ENCODE measurements at regions not wholly inside any gene's neighbourhood (a gene's known extent, or its start where the extent isn't known, plus 50 kb on each side); places are given as distances from the start of the nearest gene placed in this dataset.
"Not testable (repeated sequence)": the region's sequence is repeated elsewhere in the genome, so short reads cannot be mapped to it uniquely, and the experiment has no call there.

DNA sequence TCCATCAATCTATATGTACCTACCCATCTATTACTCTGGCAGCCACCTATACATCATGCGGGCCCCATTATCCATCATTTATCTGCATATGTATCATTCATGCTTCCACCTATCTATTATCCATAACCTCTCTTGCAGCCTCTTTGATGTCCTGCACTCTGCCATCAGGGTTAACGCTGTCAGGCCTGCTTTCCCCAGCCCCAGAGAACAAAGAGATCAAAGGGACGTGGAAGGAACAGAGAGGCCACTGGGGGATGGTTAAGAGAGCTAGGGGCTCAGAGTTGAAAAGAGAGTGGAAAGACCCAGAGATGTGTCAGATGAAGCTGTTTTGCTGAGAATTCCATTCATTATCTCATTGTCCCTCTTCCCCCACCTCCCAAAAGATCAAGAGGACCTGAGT, 67.3 kb upstream of the CCDC167 start:
- Histone ChIP-seq H3K36me3 (ENCODE audit: insufficient read depth, low read length) (no peaks in the 10 kb centered on the region), H3K4me2 (ENCODE audit: low read length) (no peak overlapping the region), H3F3A (ENCODE audit: insufficient read depth, low read length) (no peaks in the 10 kb centered on the region), H3K79me2 (ENCODE audit: insufficient read depth, low read length) (no peaks in the 10 kb centered on the region), H3K27me3 (ENCODE audit: insufficient read depth, low read length) (peaks cover 3% of the 10 kb centered on the region; the same call in 1 of the 2 replicates), H2AFZ (ENCODE audit: low read length) (no peak overlapping the region), H3K4me3 (ENCODE audit: low read depth, low read length, poor library complexity, severe bottlenecking) (no peak overlapping the region), H3K9ac (ENCODE audit: low read length) (no peak overlapping the region), H3K4me1 (ENCODE audit: insufficient read depth, low read length, severe bottlenecking) (peaks cover 5% of the 10 kb centered on the region), H4K20me1 (ENCODE audit: insufficient read depth, low read length) (no peaks in the 10 kb centered on the region), H3K9me3 (ENCODE audit: low read length) (no peaks in the 10 kb centered on the region), H3K27ac (ENCODE audit: low read depth, low read length, poor library complexity, severe bottlenecking) (no peak overlapping the region), H3K9me2 (ENCODE audit: low read depth, low read length) (no peaks in the 10 kb centered on the region)
- TF ChIP-seq, protein P1, sequence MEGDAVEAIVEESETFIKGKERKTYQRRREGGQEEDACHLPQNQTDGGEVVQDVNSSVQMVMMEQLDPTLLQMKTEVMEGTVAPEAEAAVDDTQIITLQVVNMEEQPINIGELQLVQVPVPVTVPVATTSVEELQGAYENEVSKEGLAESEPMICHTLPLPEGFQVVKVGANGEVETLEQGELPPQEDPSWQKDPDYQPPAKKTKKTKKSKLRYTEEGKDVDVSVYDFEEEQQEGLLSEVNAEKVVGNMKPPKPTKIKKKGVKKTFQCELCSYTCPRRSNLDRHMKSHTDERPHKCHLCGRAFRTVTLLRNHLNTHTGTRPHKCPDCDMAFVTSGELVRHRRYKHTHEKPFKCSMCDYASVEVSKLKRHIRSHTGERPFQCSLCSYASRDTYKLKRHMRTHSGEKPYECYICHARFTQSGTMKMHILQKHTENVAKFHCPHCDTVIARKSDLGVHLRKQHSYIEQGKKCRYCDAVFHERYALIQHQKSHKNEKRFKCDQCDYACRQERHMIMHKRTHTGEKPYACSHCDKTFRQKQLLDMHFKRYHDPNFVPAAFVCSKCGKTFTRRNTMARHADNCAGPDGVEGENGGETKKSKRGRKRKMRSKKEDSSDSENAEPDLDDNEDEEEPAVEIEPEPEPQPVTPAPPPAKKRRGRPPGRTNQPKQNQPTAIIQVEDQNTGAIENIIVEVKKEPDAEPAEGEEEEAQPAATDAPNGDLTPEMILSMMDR (IDR thresholded peaks at IDR 0.05; ENCODE audit: low read length): no peak
- no peak for TF ChIP-seq EZH2 (IDR thresholded peaks at IDR 0.05; ENCODE audit: borderline replicate concordance, low read length)

- H3K27me3 ChIP-seq (ENCODE audit: insufficient read depth, low read length): peaks cover 4% of the 10 kb centered on the region
- no peaks in the 10 kb centered on the region for H3K9me2 ChIP-seq (ENCODE audit: low read depth, low read length)
- H3K4me2 ChIP-seq (ENCODE audit: low read length): peak overlapping the region; percentile 41
- H3K79me2 ChIP-seq (ENCODE audit: insufficient read depth, low read length): no peaks in the 10 kb centered on the region
- no peaks in the 10 kb centered on the region for H3K36me3 ChIP-seq (ENCODE audit: insufficient read depth, low read length)
- H3F3A ChIP-seq (ENCODE audit: insufficient read depth, low read length): no peaks in the 10 kb centered on the region
- H2AFZ ChIP-seq (ENCODE audit: low read length): no peak overlapping the region
- H3K4me3 ChIP-seq (ENCODE audit: low read depth, low read length, poor library complexity, severe bottlenecking): no peak overlapping the region
- no peaks in the 10 kb centered on the region for H3K9me3 ChIP-seq (ENCODE audit: low read length)
- H4K20me1 ChIP-seq (ENCODE audit: insufficient read depth, low read length): no peaks in the 10 kb centered on the region
- H3K27ac ChIP-seq (ENCODE audit: low read depth, low read length, poor library complexity, severe bottlenecking): no peak overlapping the region
- no peak for TF ChIP-seq EZH2 (IDR thresholded peaks at IDR 0.05; ENCODE audit: borderline replicate concordance, low read length)
- TF ChIP-seq, protein P1 (IDR thresholded peaks at IDR 0.05; ENCODE audit: low read length): peak; percentile 90
- H3K9ac ChIP-seq (ENCODE audit: low read length): no peak overlapping the region
- H3K4me1 ChIP-seq (ENCODE audit: insufficient read depth, low read length, severe bottlenecking): peaks cover 5% of the 10 kb centered on the region
Measured at GRCh38 chr6:37566111-37566949, 66.6 kb upstream of the CCDC167 start.

DNA sequence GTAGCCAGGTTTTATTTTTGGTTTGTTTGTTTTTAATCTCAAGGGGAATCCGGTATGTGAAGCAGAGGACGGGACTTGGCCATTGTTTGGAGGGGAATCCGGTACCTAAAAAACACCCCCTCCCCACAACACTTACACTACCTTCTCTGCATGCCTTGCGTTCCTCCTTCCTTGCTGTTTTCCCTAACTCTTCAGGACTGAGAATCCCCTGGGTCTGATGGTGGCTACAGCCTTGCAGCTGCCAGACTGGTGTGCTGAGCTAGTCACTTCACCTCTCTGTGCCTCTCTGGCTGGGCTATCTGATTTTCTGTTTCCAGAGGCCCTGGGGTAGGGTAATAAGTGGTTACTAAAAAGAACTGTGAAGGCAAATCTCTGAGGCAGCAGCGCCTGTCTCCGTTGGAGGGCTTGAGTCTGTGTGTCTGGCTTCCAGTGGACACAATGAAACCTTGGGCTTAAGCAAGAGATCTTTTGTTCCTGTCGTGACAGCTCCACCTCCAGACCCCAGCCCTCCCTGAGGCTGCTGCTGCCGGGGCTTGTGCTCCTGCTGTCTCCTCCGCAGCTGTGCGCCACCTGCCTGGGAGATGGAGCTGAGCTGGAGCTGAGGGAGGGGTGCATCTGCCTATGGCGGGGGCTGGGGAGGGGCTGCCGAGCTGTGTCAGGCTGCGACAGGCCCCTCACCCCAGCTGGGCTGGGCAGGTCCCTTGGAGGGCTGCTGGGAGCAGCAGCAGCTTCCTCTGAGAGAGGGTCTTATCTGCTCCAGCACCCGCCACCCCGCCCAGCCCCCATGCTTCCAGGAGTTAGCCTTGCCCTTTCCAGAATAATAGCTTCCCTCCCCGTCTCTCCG, 65.8 kb upstream of the CCDC167 start:
- TF ChIP-seq EZH2 (IDR thresholded peaks at IDR 0.05; ENCODE audit: borderline replicate concordance, low read length): no peak
- TF ChIP-seq, protein P1 (IDR thresholded peaks at IDR 0.05; ENCODE audit: low read length): no peak
- Histone ChIP-seq H3K36me3 (ENCODE audit: insufficient read depth, low read length) (no peaks in the 10 kb centered on the region), H3K79me2 (ENCODE audit: insufficient read depth, low read length) (no peaks in the 10 kb centered on the region), H3K4me3 (ENCODE audit: low read depth, low read length, poor library complexity, severe bottlenecking) (no peak overlapping the region), H3K4me1 (ENCODE audit: insufficient read depth, low read length, severe bottlenecking) (peaks cover 5% of the 10 kb centered on the region), H3K4me2 (ENCODE audit: low read length) (peak overlapping the region; percentile 41; the same call in 1 of the 2 replicates), H3K9ac (ENCODE audit: low read length) (no peak overlapping the region), H2AFZ (ENCODE audit: low read length) (no peak overlapping the region), H3F3A (ENCODE audit: insufficient read depth, low read length) (no peaks in the 10 kb centered on the region), H3K9me3 (ENCODE audit: low read length) (no peaks in the 10 kb centered on the region), H3K9me2 (ENCODE audit: low read depth, low read length) (no peaks in the 10 kb centered on the region), H4K20me1 (ENCODE audit: insufficient read depth, low read length) (no peaks in the 10 kb centered on the region), H3K27me3 (ENCODE audit: insufficient read depth, low read length) (peaks cover 6% of the 10 kb centered on the region), H3K27ac (ENCODE audit: low read depth, low read length, poor library complexity, severe bottlenecking) (no peak overlapping the region)

- H3K4me3 ChIP-seq (ENCODE audit: low read depth, low read length, poor library complexity, severe bottlenecking); H3K79me2 ChIP-seq (ENCODE audit: insufficient read depth, low read length); H3K4me2 ChIP-seq (ENCODE audit: low read length); H3K27ac ChIP-seq (ENCODE audit: low read depth, low read length, poor library complexity, severe bottlenecking); H3K4me1 ChIP-seq (ENCODE audit: insufficient read depth, low read length, severe bottlenecking); H3K27me3 ChIP-seq (ENCODE audit: insufficient read depth, low read length); H2AFZ ChIP-seq (ENCODE audit: low read length); H4K20me1 ChIP-seq (ENCODE audit: insufficient read depth, low read length); H3K9ac ChIP-seq (ENCODE audit: low read length); H3K9me2 ChIP-seq (ENCODE audit: low read depth, low read length); H3K36me3 ChIP-seq (ENCODE audit: insufficient read depth, low read length); H3K9me3 ChIP-seq (ENCODE audit: low read length); H3F3A ChIP-seq (ENCODE audit: insufficient read depth, low read length): not testable (repeated sequence)
Measured at GRCh38 chr6:37562926-37563288, 63.2 kb upstream of the CCDC167 start.
